ENCODE measurements at regions not wholly inside any gene's neighbourhood (a gene's known extent, or its start where the extent isn't known, plus 50 kb on each side); places are given as distances from the start of the nearest gene placed in this dataset.
A peak's percentile ranks its signal among the peaks of the same experiment; 100 is the strongest.

DNA sequence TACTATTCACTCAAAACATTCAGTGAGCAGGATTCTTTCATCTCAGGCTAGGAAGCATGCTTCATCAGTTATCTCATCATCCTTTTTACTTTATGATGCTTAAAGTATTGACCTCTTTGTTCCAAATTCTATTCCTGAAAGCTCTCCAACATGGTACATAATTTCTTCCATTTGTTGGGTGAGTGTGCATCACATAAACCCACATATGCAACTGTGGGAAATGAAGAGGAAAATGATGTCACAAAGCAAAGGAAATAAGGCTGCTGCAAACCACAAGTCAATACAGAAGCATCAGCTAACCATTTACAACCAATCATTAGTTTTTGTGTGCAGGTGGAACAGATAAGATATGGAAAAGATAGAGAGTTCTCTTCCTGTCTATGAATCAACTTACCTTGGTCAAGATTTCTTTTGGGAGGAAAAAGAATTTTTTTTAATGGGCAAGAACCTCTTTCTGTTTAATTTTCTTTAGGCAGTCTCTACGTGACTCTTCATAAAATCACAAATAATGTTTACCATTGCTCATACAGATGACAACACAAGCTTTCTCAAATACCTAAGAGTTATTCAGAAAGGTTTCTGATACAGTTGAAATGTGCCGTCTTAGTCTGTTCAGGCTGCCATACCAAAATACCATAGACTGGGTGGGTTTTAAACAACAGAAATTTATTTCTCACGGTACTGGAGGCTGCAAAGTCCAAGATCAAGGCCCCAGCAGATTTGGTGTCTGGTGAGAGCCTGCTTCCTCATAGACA lies 259.9 kb downstream of the ADGRG6 start:
- DNase-seq, result no peak

DNA sequence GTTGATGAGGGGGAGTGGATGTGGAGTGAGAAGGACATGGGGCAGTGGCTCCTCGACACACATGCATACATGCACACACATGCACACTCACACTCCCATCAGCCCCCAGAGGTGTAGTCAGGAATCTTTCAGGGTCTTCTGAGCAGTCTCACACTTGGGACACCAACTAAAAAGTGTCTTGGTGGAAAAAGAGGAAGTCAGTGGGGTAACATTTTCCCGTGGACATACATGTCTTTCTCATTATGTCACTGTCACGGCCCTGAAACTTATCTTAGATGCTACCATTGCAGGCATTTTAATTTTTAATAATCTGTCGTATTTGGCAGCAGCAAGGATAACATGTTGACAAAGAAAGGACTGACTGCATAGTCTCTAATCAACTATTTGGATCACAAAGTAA lies 261.1 kb downstream of the ADGRG6 start:
- DNase-seq, result no peak

DNA sequence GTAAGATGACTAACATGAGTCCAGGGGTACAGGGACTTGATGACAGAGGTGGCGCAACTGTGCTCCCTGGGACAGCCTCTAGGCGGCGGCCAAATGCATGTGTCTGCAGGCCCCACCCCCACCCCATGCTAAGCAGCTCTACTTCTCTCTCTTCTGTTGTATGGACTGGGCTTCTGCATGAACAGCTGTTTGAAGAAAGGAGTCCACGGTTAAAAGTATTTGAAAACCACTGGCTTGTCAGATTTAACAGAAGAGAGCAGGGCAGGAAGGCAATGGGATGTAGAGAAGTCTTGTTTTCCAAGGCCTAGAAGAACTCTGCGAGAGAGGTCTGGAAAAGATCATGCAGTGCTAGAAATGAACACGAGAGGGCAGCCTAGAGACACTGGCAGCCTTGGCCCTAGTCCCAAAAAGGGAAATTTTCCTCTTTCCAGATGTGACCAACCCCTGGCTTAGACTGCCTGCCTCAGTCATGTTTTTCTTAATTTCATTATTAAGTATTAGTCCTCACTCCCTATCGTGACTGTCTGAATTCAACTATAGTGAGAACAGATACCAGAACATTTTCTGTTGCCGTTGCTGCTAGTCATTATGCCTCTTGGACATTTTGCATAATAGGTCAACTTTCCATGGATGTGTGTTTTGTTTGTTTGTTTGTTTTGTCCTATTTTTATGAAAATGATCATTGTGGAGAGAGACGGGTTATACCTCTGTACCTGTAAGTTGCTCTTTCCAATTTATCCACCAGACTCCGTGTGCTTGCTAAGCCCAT lies 265.0 kb downstream of the ADGRG6 start:
- DNase-seq, result peak; percentile 37

DNA sequence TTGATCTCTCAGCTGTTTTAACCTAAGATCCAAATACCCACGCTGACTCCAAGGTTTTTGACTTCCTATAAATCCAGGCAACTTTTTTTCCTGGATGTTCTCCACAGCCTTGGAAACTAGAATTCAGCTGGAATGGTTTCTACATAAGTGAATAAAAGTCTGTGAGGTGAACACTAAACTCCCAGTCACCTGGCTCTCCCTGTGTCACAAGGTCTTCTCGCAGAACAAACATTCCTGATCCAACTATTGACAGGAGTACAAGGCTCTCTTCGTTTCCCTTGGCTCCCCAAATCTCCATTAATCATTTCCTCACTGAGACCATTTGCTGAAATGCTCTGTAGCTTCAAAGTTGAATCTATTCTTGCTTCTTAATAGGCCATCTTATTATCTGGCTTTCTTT lies 265.7 kb downstream of the ADGRG6 start:
- no peak for DNase-seq

DNA sequence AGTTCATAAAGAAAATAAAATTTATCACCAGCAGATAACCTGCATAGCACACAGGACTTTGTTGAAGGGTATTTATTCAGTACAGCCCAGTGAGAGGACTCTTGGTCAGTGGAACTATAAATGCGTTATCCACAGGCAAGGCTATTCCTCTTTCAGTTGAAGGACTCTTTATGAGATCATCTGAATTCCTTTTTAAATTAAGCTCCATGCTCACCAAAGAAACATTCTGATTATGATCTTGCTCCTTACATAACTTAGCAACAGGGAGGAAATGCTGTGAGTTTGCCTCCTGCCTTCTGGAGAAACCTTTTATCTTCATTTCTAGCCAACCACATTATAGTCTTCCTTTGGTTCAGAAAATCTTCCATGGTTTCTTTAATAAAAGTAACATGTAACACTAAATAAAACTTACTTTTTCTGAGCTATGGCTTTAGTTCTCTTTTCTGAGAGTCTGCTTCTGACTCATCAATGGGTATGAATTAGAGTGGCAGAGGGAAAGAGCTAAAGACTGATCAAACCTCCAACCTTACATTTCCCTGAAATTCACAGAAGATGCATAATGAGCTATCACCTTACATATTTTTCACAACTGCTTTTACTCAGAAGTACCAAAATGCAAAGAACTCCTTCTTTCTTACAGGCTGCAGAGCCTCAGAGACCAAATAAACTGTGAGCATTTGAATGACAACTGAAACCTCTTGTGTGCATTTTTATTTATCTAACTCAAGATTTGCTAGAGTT lies 267.2 kb downstream of the ADGRG6 start:
- DNase-seq, result peak; percentile 83

DNA sequence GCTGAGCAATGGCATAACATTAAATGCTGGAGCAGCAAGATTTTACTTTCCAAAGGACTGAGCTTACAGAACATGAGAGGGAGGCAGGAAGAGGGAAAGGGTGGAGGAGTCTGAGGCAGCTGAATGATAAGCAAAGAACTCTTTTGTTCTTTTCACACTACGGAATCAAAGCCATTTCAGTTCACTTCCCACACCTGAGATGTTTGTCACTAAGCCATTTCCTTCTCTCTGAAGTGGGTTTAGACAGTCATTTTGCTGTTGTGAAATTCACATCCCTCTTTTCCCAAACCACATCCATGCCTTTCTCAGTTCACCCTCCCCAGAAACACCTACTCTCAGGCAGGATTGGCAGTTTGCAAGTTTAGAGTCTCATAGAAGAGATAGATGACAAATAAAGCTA lies 267.9 kb downstream of the ADGRG6 start:
- peak; percentile 62 for DNase-seq

DNA sequence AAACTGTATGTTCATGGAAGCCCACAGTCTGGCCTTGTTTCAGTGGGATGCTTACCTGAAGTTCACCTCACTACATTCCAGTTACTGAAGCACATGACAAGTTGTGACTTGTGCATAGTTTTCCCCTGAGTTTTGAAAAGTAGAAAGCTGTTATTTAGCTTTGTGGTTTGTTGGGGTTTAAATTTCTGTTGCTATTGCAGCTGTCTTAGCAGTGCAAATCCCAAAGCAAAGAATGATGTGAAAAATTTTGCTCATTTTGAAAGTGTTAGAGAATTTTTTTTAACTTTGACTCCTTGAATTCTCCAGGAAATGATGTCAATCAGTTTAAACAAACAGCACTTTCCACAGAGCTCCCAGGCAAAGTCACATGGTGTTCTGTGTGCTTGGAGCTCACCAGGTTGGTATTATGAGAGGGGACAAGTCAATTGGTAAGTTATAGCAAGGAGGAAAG lies 268.4 kb downstream of the ADGRG6 start:
- DNase-seq, result peak; percentile 66

DNA sequence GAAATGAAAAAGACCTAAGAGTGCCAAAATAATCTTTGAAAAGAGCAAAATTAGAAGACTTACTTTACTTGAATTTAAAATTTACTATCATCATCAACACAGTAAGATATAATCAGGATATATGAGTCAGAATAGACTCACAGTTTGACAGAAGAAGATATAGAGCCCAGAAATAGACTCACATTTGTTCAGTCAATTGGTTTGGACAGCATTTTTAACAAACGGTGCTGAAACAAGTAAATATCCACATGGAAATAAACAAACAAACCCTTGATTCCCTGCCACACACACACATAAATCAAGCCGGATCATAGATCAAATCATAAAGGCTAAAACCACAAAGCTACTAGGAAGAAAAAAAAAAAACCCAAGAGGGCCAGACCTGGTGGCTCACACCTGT lies 291.1 kb downstream of the ADGRG6 start:
- DNase-seq, result no peak

DNA sequence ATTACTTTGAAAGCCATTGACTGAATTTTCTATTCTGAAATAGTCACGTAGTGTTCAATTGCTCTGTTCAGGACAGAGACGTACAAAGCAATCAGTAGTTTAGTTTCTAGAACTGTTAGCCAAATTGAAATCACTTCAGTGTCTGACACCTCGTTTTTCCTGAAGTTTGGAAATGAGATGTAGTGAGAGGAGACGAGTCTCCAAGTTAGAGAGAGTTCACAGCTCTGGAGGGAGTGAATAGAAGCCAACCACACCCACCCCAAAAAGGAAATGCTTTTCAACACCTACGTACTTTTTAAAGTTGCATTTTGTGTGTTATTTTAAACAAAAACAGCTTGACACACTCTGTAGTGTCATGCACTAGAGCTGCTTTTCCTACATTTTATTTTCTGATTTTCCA lies 296.0 kb downstream of the ADGRG6 start:
- no peak for DNase-seq

DNA sequence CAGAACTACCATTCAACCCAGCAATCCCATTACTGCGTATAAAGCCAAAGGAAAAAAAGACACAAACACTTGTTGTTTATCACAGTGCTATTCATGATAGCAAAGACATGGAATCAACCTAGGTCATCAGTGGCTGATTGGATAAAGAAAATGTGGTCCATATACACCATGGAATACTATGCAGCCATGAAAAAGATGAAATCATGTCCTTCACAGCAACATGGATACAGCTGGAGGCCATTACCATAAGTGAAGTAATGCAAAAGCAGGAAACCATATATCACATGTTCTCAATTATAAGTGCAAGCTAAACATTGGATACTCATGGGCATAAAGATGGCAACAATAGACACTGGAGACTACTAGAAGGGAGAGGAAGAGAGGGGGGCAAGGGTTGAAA lies 299.6 kb downstream of the ADGRG6 start:
- no peak for DNase-seq

DNA sequence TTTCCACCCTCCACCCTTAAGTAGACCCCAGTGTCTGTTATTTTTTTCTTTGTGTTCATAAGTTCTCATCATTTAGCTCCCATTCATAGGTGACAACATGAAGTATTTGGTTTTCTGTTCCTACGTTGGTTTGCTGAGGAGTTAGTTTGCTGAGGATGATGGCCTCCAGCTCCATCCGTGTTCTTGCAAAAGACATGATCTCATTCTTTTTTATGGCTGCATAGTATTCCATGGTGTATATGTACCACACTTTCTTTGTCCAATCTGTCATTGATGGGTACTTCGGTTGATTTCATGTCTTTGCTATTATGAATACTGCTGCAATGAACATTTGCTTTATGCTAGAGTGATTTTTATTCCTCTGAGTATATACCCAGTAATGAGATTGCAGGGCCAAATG lies 301.2 kb downstream of the ADGRG6 start:
- DNase-seq, result no peak

DNA sequence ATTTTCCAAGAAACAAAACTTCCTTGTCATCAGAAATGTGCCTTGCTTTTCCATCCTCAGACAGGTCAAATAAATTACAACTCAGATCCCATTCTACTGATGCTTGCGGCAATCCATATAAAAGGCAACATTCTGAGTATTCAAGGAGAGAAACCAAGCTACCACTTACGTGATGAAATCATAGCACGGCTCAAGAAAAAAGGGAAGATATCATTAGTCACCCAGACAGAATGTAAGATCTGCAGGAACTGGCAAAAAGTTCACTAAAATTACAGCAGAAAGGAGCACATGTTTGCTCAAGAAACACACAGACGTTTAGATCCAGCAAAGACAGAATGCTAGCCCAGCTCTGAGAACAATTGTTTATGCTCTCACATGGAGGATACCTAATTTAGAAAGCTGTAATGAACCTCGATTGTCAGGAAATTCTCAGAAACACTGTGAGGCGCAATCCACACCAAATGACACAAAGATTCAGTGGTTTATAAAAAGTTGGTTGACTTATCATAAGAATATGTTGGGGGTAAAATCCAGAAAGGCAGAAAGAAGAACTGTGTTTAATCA lies 304.2 kb downstream of the ADGRG6 start:
- DNase-seq, result peak; percentile 73

DNA sequence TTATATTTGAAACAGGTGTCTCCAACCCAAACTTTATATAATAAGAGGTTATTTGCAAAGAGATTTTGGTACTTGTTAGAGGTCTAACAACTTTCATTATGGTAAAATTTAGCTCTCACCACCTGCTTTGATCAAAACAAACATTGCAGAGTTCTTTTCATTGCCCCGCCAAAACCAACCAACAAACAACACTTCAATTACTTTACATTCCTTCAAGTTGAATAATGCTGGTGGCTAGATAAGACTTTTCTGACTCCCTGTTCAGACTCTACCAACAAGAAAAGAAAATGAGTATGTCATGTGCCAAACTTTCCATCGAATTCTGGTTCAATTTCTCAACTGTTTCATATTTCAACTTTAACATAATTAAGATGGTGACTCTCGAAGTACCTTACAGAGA lies 311.1 kb downstream of the ADGRG6 start:
- peak; percentile 62 for DNase-seq

DNA sequence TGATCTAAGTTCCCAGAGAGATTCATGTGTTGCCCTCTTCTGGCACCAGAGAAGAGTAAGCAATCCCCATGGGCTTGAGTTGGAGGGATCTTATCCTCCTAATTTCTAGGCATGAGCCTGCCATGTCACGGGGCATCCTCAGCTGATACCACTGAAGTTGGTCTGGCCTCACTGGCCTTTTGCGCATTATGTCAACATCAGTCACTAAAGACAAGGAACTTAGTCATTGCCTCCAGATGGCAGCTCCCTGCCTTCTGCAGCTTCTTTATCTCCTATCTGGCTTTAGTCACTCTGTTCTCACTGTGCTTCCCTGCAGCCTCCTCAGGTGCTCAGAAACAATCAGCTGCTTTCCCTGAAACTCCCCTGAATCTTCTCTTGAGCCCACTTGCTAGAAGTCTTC lies 312.2 kb downstream of the ADGRG6 start:
- DNase-seq, result peak; percentile 70

DNA sequence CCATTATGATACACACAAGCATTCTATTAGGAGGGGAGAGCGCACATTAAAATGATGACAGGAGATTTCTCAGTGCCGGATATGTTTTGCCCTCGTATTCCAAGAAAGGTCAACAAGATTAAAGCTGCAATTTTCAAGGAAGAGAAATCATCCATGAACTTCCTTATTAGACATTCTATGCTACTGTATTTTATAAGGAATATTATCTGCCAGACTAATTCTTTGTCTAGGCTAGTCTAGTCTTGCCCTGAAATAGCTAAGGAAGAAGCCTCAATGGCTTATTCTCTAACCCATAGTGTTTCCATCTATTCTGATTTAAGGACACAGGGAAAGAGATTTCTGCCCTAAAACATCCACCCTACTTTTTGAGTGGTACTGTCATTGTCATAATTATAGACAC lies 315.4 kb downstream of the ADGRG6 start:
- DNase-seq, result no peak

DNA sequence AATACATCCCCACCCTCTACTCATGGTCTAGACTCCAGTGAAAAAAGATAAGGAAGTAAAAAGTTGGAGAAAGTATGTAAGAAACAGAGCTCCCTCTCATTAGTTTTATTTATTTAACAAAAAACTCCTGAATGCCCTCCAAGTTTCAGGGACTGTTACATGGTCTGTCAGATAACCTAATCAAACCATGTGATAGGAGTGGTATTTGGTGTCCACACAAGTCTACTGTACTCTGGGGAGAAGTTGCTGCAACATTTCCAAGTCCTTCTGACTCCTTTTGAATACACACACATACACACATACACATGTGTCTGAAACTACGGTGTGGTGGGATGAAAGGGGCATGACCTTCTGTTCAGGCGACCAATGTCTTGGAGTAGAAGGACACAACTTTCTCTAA lies 320.0 kb downstream of the ADGRG6 start:
- no peak for DNase-seq

DNA sequence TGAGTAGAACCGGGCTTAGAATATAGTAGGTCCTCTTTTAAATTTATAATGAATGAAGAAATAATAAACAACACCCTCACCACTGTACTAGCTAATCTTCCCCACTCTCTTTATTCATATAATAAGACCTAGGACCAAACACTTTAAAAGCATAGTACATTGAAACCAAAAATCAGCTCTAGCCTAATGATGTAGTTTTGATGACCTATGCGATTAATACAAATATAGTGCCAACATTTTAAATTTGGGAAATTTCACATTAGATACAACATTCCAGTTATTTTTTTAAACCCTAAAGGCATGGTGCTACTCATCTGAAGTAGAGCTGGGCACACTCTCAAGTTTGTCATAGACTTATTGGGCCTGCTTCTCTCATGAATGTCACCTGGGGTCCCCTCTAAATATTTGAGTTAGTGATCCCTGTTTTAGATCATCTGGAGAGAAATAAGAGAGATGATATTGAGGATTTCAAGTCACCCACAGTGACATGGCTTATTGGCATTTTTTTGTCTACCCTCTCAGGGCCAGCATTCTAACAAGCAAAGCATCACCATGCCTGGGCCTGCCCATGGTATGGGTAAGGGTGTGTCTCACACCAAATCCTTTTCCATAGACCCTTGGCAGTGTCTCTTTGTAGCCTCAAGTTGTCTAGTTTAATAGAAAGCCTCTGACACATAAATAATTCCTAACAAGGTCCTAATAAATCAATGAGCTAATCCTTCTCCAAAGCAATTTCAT lies 319.8 kb downstream of the HIVEP2 start:
- no peak for DNase-seq

DNA sequence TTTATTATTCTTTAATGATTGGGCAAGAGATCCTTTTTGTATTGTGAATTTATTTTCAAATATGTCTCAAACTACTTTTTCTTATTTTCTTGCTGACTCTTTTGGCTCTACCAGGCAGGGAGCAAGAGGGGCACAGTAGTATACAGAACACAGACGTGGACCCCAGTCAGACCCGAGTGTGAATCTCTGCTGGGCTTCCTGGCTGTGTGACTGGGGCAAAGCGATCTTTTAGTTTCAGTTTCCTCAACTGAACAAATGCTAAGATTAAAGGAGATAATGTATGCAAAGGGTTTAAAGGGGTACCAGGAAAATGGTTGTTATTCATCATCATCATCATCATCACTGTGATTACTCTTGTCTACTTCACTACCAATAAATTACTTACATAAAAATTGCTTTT lies 317.5 kb downstream of the HIVEP2 start:
- DNase-seq, result no peak

DNA sequence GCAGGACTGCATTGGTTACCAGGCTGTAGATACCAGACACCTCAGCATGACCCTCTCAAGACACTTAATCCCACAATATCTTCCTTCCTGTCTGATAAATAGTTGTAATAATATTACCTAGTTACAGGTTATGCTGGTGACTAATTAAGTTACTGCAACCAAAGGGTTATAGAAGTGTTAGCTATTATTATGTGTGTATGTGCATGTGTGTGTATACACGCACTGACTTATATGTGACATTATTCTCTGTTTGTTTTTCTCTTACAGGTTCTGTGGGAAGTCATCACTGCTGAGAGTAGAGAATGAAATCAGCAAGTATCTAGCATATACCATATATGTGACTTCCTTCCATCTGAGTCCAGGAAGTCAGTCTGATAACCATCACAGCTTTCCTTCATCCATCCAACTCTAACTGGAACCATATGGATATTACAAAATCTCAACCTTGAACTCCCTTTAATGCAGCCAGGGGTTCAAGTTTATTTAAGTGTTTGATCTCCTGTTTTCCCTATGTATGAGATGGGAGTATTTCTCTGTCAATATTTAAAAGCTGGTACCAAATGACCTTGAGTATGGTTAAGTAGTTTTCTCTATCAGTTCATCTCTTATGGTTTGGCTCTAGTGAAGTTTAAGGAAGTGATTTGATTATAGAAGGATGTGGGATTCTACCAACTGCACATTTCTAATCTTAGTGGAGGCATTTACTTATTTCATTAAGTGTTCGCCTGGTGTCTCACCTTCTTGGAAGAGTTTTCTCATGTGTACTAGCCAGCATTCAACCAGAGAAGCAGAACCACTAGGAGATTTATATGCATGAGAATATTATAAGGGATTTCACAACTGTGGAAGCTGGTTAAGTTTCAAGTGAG lies 313.2 kb downstream of the HIVEP2 start:
- peak; percentile 35 for DNase-seq

DNA sequence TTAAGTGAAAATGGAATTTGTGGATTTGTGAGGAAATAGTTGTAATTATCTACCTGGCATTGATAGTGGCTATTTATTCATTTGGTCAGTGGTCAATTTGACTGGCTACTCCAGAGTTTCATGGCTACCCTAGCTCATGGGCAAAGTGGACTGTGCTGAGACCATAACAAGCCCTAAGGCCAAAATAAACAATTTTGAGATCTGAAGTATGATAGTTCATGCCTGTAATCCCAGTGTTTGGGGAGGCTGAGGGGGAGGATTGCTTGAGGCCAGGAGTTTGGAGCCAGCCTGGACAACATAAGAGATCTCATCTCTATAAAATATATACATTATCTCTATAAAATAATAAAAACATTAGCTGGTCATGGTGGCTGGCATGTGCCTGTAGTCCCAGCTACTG lies 311.7 kb downstream of the HIVEP2 start:
- DNase-seq, result no peak

DNA sequence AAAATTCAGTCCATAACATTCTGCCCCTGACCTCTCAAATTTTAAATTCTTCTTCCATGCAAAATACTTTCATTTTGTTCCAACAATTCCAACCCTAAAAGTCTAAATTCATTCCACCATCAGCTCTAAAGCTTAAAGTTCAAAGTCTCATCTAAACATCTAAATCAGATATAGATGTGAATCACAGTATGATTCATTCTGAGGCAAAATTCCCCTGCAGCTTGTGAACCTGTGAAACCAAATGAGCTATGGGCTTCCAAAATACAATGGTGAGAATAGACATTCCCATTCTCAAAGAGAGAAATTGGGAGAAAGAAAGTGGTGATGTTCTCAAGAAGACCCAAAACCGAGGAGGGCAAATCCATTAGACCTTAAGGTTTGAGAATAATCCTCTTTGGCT lies 309.8 kb downstream of the HIVEP2 start:
- peak; percentile 42 for DNase-seq
